AG10803 (cell line): ENCODE measurements at regions not wholly inside any gene's neighbourhood (a gene's known extent, or its start where the extent isn't known, plus 50 kb on each side); places are given as distances from the start of the nearest gene placed in this dataset.
A peak's percentile ranks its signal among the peaks of the same experiment; 100 is the strongest.

Experiments
- DNase-seq: peaks from one replicate; pipeline ENCODE4 v3.0.0; 2010; ENCODE audit warnings: low read depth
- H3K4me3 ChIP-seq: 2 replicates; pipeline ENCODE4 v1.5.1; 2011; ENCODE audit warnings: mild to moderate bottlenecking, low read length, control low read depth
- CTCF ChIP-seq: conservative IDR thresholded peaks from 2 replicates; pipeline ENCODE4 v1.5.1; 2011; ENCODE audit warnings: mild to moderate bottlenecking, low read length, control low read depth, inconsistent platforms

- no peak for TF ChIP-seq CTCF
- DNase-seq: no peak
- no peak overlapping the region for H3K4me3 ChIP-seq
These were observed 353.2 kb downstream of the ADRA2A start for GRCh38 chr10:111430070-111430469.

- TF ChIP-seq CTCF: no peak
- no peak for DNase-seq
- no peak overlapping the region for H3K4me3 ChIP-seq
These were observed 355.8 kb downstream of the ADRA2A start for GRCh38 chr10:111432588-111432987.

- no peak for TF ChIP-seq CTCF
- no peak for DNase-seq
- H3K4me3 ChIP-seq: no peak overlapping the region
These were observed 359.0 kb downstream of the ADRA2A start for GRCh38 chr10:111435871-111436270.

- no peak overlapping the region for H3K4me3 ChIP-seq
- DNase-seq: no peak
- no peak for TF ChIP-seq CTCF
These were observed 362.4 kb downstream of the ADRA2A start for GRCh38 chr10:111439034-111439842.

GRCh38 chr10:111440501-111440900 lies 363.7 kb downstream of the ADRA2A start:
- no peak for TF ChIP-seq CTCF
- H3K4me3 ChIP-seq: no peak overlapping the region
- DNase-seq: no peak

- TF ChIP-seq CTCF: no peak
- H3K4me3 ChIP-seq: no peak overlapping the region
- no peak for DNase-seq
These were observed 368.8 kb downstream of the ADRA2A start for GRCh38 chr10:111445667-111446066.

GRCh38 chr10:111446966-111447365 lies 370.1 kb downstream of the ADRA2A start:
- H3K4me3 ChIP-seq: no peak overlapping the region
- no peak for TF ChIP-seq CTCF

More at GRCh38 chr10:111446966-111447365, 370.1 kb downstream of the ADRA2A start:
- peak; percentile 16 for DNase-seq
